VCaP (cell line): ENCODE measurements at regions not wholly inside any gene's neighbourhood (a gene's known extent, or its start where the extent isn't known, plus 50 kb on each side); places are given as distances from the start of the nearest gene placed in this dataset.

ENCODE experiments used
- H3K27ac ChIP-seq: fragments of 450-650 bp; 2 replicates; pipeline ENCODE4 v1.5.1; 2017
- CTCF ChIP-seq: fragments of 450-650 bp; conservative IDR thresholded peaks from 2 replicates; pipeline ENCODE4 v1.5.1; 2017; ENCODE audit warnings: mild to moderate bottlenecking, moderate library complexity

- TF ChIP-seq CTCF: no peak
- no peak overlapping the region for H3K27ac ChIP-seq
Measured at GRCh38 chr3:144197582-144197981, 226.0 kb downstream of the DIPK2A start.

- no peak for TF ChIP-seq CTCF
Measured at GRCh38 chr3:144200004-144200403, 228.4 kb downstream of the DIPK2A start.

DNA sequence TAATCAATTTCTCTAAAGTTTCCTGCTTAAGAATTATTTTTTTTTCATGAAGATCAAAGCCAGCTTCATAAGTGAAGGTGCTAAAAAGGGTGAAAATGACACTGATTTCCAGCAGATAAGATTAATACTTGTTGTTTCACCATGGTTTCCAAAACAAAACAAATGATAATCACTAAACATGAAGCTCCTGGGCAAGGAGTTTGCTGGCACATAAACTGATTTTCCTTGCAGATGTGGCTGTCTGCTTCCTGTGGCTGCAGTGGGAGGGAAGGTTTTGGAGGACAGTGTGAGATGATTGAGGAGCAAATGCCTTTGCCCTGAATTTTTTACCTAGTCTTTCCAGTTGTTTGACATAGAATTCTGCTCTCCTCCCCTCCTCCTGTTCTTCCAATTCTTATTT, 228.8 kb downstream of the DIPK2A start:
- no peak for TF ChIP-seq CTCF
- no peak overlapping the region for H3K27ac ChIP-seq

More at GRCh38 chr3:144200004-144200403, 228.4 kb downstream of the DIPK2A start:
- H3K27ac ChIP-seq: no peak overlapping the region

GRCh38 chr3:144221761-144222160, 250.1 kb downstream of the DIPK2A start:
- no peak overlapping the region for H3K27ac ChIP-seq
- TF ChIP-seq CTCF: no peak

DNA sequence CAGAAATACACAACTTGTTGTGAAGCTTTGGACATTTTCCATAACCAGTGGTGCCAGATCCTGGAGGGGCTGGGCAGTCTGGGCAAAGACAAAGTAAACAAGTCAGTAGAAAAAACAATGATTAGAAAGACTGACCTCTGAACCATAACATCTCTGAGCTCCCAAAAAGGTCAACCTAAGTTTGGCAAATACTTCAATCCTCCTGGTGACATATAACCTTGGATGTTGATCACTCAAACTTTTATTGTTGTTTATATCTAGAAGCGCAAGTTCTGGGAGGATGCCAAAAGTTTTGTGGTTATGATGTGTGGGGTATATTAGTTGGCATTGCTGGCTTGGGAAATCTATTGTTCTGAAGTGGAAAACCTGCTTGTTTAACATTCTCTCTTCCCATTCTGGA, 257.7 kb downstream of the DIPK2A start:
- no peak for TF ChIP-seq CTCF
- H3K27ac ChIP-seq: no peak overlapping the region

DNA sequence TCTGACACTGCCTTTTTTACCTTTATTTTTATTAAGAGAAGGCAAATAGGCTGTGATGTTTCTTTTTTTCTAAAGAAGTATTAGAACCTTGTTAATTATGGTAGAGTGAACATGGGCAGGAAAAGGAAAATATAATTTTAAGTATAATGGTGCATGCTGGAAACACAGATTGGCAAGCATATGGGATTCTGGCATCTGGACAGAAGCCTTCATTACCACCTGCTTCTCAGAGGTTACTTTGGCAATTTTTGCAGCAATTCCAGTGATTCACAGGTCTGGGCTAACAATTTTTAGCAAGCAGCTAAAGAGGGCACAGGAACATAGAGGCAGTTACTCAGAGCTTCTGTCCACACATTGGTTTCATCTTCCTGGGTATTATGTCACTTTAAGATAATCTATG, 258.3 kb downstream of the DIPK2A start:
- TF ChIP-seq CTCF: no peak
- no peak overlapping the region for H3K27ac ChIP-seq

- no peak for TF ChIP-seq CTCF
- H3K27ac ChIP-seq: no peak overlapping the region
Measured at GRCh38 chr3:144235489-144235888, 263.9 kb downstream of the DIPK2A start.

- no peak overlapping the region for H3K27ac ChIP-seq
- TF ChIP-seq CTCF: no peak
Measured at GRCh38 chr3:144237351-144237750, 265.7 kb downstream of the DIPK2A start.
